ENCODE measurements at regions not wholly inside any gene's neighbourhood (a gene's known extent, or its start where the extent isn't known, plus 50 kb on each side); places are given as distances from the start of the nearest gene placed in this dataset.
"Not testable (repeated sequence)": the region's sequence is repeated elsewhere in the genome, so short reads cannot be mapped to it uniquely, and the experiment has no call there.

DNA sequence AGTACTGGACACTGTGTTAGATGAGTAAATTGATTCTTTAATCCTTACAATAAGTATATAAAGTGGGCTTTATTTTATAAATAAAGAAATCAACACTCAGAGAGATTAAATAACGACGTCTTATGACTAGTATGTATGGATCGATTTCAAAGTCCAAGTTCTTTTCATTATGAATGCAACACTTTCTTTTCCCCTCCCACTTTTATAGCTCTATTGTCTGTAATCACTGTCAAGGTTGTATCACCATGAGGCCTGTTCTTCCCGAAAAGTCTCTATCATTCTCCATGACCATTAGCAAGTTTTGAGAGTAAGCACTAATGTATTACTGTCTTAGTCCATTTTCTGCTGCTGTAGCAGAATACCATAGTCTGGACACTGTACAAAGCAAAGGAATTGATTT is 228.4 kb downstream of the TLR4 start:
- TF ChIP-seq, protein P1, sequence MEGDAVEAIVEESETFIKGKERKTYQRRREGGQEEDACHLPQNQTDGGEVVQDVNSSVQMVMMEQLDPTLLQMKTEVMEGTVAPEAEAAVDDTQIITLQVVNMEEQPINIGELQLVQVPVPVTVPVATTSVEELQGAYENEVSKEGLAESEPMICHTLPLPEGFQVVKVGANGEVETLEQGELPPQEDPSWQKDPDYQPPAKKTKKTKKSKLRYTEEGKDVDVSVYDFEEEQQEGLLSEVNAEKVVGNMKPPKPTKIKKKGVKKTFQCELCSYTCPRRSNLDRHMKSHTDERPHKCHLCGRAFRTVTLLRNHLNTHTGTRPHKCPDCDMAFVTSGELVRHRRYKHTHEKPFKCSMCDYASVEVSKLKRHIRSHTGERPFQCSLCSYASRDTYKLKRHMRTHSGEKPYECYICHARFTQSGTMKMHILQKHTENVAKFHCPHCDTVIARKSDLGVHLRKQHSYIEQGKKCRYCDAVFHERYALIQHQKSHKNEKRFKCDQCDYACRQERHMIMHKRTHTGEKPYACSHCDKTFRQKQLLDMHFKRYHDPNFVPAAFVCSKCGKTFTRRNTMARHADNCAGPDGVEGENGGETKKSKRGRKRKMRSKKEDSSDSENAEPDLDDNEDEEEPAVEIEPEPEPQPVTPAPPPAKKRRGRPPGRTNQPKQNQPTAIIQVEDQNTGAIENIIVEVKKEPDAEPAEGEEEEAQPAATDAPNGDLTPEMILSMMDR (conservative IDR thresholded peaks at IDR 0.05; ENCODE audit: low read length), result no peak
- no peak for DNase-seq (ENCODE audit: low read depth)
- H3K4me3 ChIP-seq (ENCODE audit: low read length), result no peak overlapping the region

DNA sequence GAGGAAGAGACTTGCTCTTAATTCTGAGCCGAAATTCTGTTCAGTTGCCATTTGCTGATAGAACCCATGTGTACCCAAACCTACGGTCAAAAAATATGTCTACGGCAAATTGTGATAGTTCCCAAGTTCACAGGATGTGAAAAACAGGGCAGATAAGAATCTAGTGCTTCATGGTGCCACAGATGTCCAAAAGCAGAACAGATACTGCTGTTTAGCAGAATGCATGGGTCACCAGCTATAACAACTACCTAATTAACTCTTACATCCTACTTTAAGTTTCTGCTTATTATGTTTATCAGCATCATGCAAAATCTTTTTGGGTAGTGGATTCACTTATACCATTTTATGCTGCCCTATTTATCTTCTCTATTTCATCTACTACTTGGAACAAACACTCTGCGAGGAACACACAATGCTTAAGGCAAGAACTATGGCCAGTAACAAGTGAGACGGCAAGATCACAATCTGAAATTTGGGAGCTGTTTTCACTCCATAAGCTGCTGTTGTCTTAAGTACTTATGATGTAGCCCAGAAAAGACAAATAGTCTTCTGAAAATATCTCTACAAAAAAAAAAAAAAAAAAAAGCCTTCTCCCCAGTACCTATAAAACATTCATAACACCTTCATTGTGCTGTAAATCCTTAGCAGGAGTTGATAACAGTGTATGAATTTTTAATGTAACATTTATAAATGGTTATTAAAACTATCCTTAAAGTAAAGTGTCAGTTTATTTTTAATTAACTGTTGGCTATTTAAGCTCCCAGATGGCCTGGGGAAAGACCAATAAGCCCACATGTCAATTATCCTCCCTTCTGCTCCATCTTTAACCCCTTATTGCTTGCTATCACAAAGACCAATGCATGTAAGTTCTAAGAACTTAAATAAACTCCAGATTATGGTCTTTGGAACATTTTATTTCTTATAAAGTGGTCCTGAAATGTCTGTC is 232.3 kb downstream of the TLR4 start:
- TF ChIP-seq, protein P1 (conservative IDR thresholded peaks at IDR 0.05; ENCODE audit: low read length), result no peak
- no peak overlapping the region for H3K4me3 ChIP-seq (ENCODE audit: low read length)
- DNase-seq (ENCODE audit: low read depth), result no peak

DNA sequence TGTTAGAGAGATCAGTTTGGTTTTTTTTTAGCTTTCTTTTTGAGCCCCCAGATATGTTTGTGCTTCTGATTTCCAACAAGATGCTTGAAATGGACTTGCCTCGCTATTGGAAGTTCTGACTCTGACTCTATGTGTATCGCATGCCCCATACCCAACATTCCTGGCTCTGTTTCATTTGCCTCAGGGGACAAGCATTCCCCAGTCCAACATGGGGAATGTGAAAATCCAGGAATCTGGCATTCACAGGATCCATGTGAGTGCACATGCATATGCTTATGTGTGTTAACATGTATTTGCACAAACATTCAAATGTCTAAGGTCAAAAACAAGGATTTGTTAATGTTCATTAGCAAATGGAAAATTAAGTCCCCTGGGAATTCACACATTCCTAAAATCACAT is 233.9 kb downstream of the TLR4 start:
- no peak for DNase-seq (ENCODE audit: low read depth)
- TF ChIP-seq, protein P1 (conservative IDR thresholded peaks at IDR 0.05; ENCODE audit: low read length), result no peak
- no peak overlapping the region for H3K4me3 ChIP-seq (ENCODE audit: low read length)

DNA sequence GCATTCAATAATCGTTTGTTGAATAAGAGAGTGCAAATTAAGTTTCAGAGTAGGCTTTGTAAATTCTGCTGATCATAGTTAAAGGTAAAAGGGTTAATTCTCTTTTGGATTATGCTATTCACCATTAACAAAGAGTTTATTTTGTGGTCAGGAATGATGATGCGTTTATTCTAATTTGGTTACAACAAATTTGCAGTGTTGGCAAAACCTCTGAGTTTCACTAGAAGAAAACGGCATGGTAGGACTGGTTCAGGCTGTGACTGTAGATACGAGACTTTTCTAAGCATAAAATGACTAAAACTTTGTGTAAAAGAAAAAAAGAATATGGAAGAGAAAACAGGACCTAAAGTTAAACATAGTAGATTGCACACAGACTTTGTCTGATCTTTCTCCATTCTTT is 234.7 kb downstream of the TLR4 start:
- TF ChIP-seq, protein P1 (conservative IDR thresholded peaks at IDR 0.05; ENCODE audit: low read length), result no peak
- no peak overlapping the region for H3K4me3 ChIP-seq (ENCODE audit: low read length)
- DNase-seq (ENCODE audit: low read depth), result no peak

DNA sequence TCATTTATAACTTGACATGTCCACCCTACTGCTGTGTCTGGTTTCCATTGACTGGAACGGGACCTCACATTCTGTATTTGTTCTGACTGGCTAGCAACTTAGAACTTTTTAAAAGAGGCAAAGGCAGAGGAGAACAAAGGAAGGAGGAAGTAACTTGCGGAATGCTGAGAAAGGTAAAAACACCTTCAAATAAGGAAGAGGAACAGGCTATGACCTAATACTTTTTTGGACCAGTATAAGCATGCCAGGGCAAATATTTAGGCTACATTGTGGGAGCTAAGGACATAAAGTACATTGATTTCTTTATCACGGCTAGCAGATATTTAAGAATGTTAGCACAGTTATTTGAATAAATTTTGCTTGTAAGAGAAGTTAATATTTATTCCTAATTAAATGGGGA is 240.5 kb downstream of the TLR4 start:
- H3K4me3 ChIP-seq (ENCODE audit: low read length); DNase-seq (ENCODE audit: low read depth): not testable (repeated sequence)

DNA sequence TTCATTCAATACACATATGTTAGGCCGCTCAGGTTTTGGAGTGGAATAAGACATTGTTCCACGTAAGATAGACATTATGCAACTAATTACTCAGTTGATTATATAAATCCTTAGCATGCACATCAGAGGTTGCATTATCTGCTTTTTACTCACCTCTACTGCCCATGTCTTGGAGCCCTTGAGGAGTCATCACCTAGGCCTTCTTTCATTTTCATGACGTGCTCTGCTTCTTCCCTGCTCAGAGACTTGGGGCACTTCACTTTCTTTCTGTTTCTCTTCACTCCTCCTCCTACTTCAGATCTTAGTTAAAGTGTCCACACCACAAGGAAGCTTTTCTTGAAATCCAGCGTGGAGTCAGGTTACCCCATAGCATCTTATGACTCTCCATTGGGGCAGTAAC is 241.1 kb downstream of the TLR4 start:
- TF ChIP-seq, protein P1 (conservative IDR thresholded peaks at IDR 0.05; ENCODE audit: low read length), result no peak
- no peak for DNase-seq (ENCODE audit: low read depth)
- H3K4me3 ChIP-seq (ENCODE audit: low read length), result no peak overlapping the region

DNA sequence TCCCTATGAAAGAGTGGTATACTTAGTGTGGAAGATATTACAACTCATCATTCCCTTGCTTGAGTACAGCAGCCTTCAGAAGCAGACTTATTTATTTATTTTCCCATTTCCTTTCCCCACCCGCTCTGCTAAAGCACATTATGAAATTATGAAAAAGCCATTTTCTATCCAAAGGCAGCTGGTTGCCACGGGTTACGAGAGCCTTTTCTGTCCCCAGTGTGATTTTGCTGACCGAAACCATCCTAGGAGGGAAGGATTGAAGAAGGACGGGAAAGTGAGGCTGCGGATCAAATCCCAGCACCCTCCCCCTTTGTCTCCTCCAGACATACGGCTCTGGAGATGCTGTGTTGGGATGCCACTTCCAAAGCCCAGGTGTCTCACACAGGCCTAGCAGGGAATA is 246.9 kb downstream of the TLR4 start:
- H3K4me3 ChIP-seq (ENCODE audit: low read length), result no peak overlapping the region
- TF ChIP-seq, protein P1 (conservative IDR thresholded peaks at IDR 0.05; ENCODE audit: low read length), result no peak
- DNase-seq (ENCODE audit: low read depth), result no peak

Data from AG10803 (cell line).